ENCODE measurements at regions not wholly inside any gene's neighbourhood (a gene's known extent, or its start where the extent isn't known, plus 50 kb on each side); places are given as distances from the start of the nearest gene placed in this dataset.

DNA sequence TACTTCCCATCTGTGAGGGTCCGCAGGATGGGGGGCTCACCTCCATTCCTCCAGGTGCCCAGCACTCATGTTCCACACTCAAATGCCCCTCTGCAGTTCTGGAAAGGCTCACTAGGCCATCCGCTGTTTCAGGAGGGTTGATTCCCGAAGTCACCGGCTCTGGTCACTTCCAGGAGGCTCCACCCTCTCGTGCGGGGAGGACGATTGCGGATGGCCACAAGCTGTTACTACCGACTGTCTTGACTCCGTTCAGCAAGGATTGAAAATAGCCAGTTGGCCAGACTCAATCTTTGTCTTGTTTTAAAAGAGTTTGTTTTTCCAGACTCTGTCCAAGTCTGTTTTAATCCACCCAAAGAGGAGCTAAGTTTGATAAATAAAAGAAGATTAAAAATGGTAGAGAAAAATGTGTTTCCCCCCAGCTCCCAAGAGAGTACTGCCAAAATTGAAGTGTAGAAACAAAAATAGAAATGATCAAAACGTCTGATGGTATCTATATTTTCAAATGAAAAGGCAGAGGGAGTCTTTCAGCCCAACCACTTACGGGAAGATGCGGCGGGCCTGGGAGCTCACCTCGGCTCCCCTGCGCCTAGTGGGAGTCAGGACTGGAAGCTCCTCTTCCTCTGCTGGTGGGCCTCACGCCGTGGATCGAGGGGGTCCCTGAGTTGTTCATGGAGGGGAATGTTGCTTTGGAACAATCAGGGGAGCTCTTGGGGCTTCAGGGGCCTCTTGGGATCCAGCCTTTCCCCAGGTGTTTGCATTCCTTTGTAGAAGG lies 1280.8 kb downstream of the BRD1 start:
- ChIA-PET RAD21 (ENCODE audit: low non-redundant PET in 1 of 2, low total read pairs in 2 of 2, uncharacterized antibody in 2 of 2, unreplicated experiment in 2 of 2) (no interaction called here), CTCF (no interaction called here), POLR2A (no interaction called here)
- no peaks in the 10 kb centered on the region for H3K79me2 ChIP-seq (ENCODE audit: insufficient read depth, low read length)
- no peaks in the 10 kb centered on the region for H3K27me3 ChIP-seq (ENCODE audit: insufficient read depth, low read length)
- intact Hi-C loops (cut with micrococcal nuclease): no loop called here
- H4K20me1 ChIP-seq (ENCODE audit: insufficient read depth): no peaks in the 10 kb centered on the region
- no peaks in the 10 kb centered on the region for H3K4me1 ChIP-seq (ENCODE audit: control insufficient read depth in 1 of 2, insufficient read depth in 2 of 2, low read length in 2 of 2)
- no peaks in the 10 kb centered on the region for H3K9me2 ChIP-seq (ENCODE audit: insufficient read depth)
- no peak overlapping the region for H3K4me2 ChIP-seq (ENCODE audit: low read length)
- H2AFZ ChIP-seq (ENCODE audit: low read depth, low read length, poor library complexity, severe bottlenecking): no peak overlapping the region
- H3K9me3 ChIP-seq (ENCODE audit: control insufficient read depth in 1 of 2, insufficient read depth in 1 of 2, low read depth in 1 of 2, low read length in 2 of 2): no peaks in the 10 kb centered on the region; a peak in 1 of 4 replicates
- H3K36me3 ChIP-seq (ENCODE audit: control insufficient read depth in 1 of 2, insufficient read depth in 2 of 2, low read length in 2 of 2): no peaks in the 10 kb centered on the region
- no peak overlapping the region for H3K4me3 ChIP-seq (replicated peaks in 1 of 2; ENCODE audit: low read depth in 1 of 2, low read length in 2 of 2)
- H3K27ac ChIP-seq (ENCODE audit: low read depth, low read length): no peak overlapping the region
- ATAC-seq (no peak), DNase-seq (ENCODE audit: low read depth, low spot score) (no peak)
- TF ChIP-seq ZFX (IDR thresholded peaks at IDR 0.05) (no peak), SRF (IDR thresholded peaks at IDR 0.05; ENCODE audit: low read depth) (no peak), FOSL1 (IDR thresholded peaks at IDR 0.05; ENCODE audit: low read depth) (no peak), EZH2 (IDR thresholded peaks at IDR 0.05) (no peak), ELF1 (IDR thresholded peaks at IDR 0.05; ENCODE audit: borderline replicate concordance, low read depth) (no peak), ATF3 (IDR thresholded peaks at IDR 0.05) (no peak), JUND (IDR thresholded peaks at IDR 0.05) (no peak), CEBPB (IDR thresholded peaks at IDR 0.05; ENCODE audit: low read depth) (no peak), YY1 (IDR thresholded peaks at IDR 0.05; ENCODE audit: extremely low read depth, insufficient replicate concordance, low read depth, low read length) (no peak), SIN3A (IDR thresholded peaks at IDR 0.05; ENCODE audit: low read depth) (no peak), CBX3 (IDR thresholded peaks at IDR 0.05; ENCODE audit: low read depth) (no peak), SP1 (IDR thresholded peaks at IDR 0.05; ENCODE audit: low read depth) (no peak), ZNF274 (IDR thresholded peaks at IDR 0.05; ENCODE audit: low read depth, low read length) (no peak), POLR2AphosphoS5 (IDR thresholded peaks at IDR 0.05; ENCODE audit: low read depth, low read length) (no peak)
- TF ChIP-seq, protein P1, sequence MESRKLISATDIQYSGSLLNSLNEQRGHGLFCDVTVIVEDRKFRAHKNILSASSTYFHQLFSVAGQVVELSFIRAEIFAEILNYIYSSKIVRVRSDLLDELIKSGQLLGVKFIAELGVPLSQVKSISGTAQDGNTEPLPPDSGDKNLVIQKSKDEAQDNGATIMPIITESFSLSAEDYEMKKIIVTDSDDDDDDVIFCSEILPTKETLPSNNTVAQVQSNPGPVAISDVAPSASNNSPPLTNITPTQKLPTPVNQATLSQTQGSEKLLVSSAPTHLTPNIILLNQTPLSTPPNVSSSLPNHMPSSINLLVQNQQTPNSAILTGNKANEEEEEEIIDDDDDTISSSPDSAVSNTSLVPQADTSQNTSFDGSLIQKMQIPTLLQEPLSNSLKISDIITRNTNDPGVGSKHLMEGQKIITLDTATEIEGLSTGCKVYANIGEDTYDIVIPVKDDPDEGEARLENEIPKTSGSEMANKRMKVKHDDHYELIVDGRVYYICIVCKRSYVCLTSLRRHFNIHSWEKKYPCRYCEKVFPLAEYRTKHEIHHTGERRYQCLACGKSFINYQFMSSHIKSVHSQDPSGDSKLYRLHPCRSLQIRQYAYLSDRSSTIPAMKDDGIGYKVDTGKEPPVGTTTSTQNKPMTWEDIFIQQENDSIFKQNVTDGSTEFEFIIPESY (IDR thresholded peaks at IDR 0.05; ENCODE audit: extremely low read depth, insufficient replicate concordance, low read length): no peak
- TF ChIP-seq, protein P2, sequence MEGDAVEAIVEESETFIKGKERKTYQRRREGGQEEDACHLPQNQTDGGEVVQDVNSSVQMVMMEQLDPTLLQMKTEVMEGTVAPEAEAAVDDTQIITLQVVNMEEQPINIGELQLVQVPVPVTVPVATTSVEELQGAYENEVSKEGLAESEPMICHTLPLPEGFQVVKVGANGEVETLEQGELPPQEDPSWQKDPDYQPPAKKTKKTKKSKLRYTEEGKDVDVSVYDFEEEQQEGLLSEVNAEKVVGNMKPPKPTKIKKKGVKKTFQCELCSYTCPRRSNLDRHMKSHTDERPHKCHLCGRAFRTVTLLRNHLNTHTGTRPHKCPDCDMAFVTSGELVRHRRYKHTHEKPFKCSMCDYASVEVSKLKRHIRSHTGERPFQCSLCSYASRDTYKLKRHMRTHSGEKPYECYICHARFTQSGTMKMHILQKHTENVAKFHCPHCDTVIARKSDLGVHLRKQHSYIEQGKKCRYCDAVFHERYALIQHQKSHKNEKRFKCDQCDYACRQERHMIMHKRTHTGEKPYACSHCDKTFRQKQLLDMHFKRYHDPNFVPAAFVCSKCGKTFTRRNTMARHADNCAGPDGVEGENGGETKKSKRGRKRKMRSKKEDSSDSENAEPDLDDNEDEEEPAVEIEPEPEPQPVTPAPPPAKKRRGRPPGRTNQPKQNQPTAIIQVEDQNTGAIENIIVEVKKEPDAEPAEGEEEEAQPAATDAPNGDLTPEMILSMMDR (IDR thresholded peaks at IDR 0.05 in 2 of 3, conservative IDR thresholded peaks at IDR 0.05 in 1 of 3; ENCODE audit: borderline replicate concordance in 1 of 3, insufficient read depth in 1 of 3, low read depth in 2 of 3, low read length in 2 of 3): no peak
- TF ChIP-seq, protein P3, sequence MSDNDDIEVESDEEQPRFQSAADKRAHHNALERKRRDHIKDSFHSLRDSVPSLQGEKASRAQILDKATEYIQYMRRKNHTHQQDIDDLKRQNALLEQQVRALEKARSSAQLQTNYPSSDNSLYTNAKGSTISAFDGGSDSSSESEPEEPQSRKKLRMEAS (IDR thresholded peaks at IDR 0.05): no peak
- no peak overlapping the region for H3K9ac ChIP-seq (ENCODE audit: low read length)
- BruUV-seq (replicated peaks): no TSS peak
